Prostate gland (tissue), 2 donors: ENCODE measurements at regions not wholly inside any gene's neighbourhood (a gene's known extent, or its start where the extent isn't known, plus 50 kb on each side); places are given as distances from the start of the nearest gene placed in this dataset.

Source experiments
- POLR2AphosphoS5 ChIP-seq: sonication (generic); formaldehyde crosslinking; IDR thresholded peaks from one replicate; pipeline ENCODE4 v1.6.1; 2017; ENCODE audit warnings: antibody characterized with exemption
- TF ChIP-seq, protein P1 (sequence below), 4 experiments: fragments of 200-600 bp in 2 of 4; fragments of 450-650 bp in 2 of 4; sonication (generic) in 2 of 4; IDR thresholded peaks; 1 replicate in 3 of 4; 2 replicates in 1 of 4; pipeline ENCODE4 v1.5.1; 2016 to 2019; ENCODE audit warnings: antibody characterized with exemption in 4 of 4, mild to moderate bottlenecking in 2 of 4, moderate library complexity in 2 of 4

DNA sequence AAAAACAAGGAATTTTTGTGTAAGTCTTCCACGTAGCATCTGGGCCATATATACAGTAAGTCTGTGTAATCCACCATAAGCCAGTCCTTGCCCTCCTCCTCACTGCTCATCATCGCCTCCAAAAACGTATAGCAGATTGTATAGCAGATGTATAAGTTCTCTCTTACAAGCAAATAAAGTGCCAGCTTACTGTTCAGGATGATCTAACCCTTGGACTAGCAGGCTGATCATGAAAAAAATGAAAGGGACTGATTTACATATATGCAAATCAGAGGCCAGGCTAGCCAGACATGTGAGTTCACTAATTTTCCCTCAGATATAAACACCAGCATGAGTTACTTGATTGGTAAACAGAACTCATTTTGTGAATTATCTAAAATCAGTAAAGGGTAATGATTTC, 171.5 kb downstream of the LY86 start:
- TF ChIP-seq, protein P1, sequence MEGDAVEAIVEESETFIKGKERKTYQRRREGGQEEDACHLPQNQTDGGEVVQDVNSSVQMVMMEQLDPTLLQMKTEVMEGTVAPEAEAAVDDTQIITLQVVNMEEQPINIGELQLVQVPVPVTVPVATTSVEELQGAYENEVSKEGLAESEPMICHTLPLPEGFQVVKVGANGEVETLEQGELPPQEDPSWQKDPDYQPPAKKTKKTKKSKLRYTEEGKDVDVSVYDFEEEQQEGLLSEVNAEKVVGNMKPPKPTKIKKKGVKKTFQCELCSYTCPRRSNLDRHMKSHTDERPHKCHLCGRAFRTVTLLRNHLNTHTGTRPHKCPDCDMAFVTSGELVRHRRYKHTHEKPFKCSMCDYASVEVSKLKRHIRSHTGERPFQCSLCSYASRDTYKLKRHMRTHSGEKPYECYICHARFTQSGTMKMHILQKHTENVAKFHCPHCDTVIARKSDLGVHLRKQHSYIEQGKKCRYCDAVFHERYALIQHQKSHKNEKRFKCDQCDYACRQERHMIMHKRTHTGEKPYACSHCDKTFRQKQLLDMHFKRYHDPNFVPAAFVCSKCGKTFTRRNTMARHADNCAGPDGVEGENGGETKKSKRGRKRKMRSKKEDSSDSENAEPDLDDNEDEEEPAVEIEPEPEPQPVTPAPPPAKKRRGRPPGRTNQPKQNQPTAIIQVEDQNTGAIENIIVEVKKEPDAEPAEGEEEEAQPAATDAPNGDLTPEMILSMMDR (IDR thresholded peaks at IDR 0.05): no peak
- no peak for TF ChIP-seq POLR2AphosphoS5
